ENCODE measurements at regions not wholly inside any gene's neighbourhood (a gene's known extent, or its start where the extent isn't known, plus 50 kb on each side); places are given as distances from the start of the nearest gene placed in this dataset.

- DNase-seq (ENCODE audit: low spot score): no peak
- POLR2A ChIA-PET (ENCODE audit: low non-redundant PET): no interaction called here
- no peak for TF ChIP-seq CTCF (conservative IDR thresholded peaks at IDR 0.05; ENCODE audit: low read depth)
- peak overlapping the region; percentile 70 for H3K27ac ChIP-seq
- CTCF ChIA-PET: no interaction called here
These were observed 448.3 kb upstream of the SLC14A2 start for GRCh38 chr18:45166836-45167551.

- TF ChIP-seq CTCF (conservative IDR thresholded peaks at IDR 0.05; ENCODE audit: low read depth): no peak
- ChIA-PET CTCF (no interaction called here), POLR2A (ENCODE audit: low non-redundant PET) (no interaction called here)
- DNase-seq (ENCODE audit: low spot score): no peak
- H3K27ac ChIP-seq: no peak overlapping the region
These were observed 447.5 kb upstream of the SLC14A2 start for GRCh38 chr18:45167631-45168280.

- POLR2A ChIA-PET (ENCODE audit: low non-redundant PET): no interaction called here
- DNase-seq (ENCODE audit: low spot score): peak; percentile 19
- CTCF ChIA-PET: no interaction called here
- no peak for TF ChIP-seq CTCF (conservative IDR thresholded peaks at IDR 0.05; ENCODE audit: low read depth)
- H3K27ac ChIP-seq: no peak overlapping the region
These were observed 446.2 kb upstream of the SLC14A2 start for GRCh38 chr18:45168866-45169600.

- no peak overlapping the region for H3K27ac ChIP-seq
- CTCF ChIA-PET: no interaction called here
- peak; percentile 38 for DNase-seq (ENCODE audit: low spot score)
- POLR2A ChIA-PET (ENCODE audit: low non-redundant PET): no interaction called here
- TF ChIP-seq CTCF (conservative IDR thresholded peaks at IDR 0.05; ENCODE audit: low read depth): no peak
These were observed 445.7 kb upstream of the SLC14A2 start for GRCh38 chr18:45169610-45170009.

GRCh38 chr18:45171679-45172191 is 443.5 kb upstream of the SLC14A2 start:
- CTCF ChIA-PET: no interaction called here
- H3K27ac ChIP-seq: no peak overlapping the region
- no peak for TF ChIP-seq CTCF (conservative IDR thresholded peaks at IDR 0.05; ENCODE audit: low read depth)
- POLR2A ChIA-PET (ENCODE audit: low non-redundant PET): no interaction called here
- no peak for DNase-seq (ENCODE audit: low spot score)

- no peak for TF ChIP-seq CTCF (conservative IDR thresholded peaks at IDR 0.05; ENCODE audit: low read depth)
- ChIA-PET CTCF (no interaction called here), POLR2A (ENCODE audit: low non-redundant PET) (no interaction called here)
- no peak for DNase-seq (ENCODE audit: low spot score)
- no peak overlapping the region for H3K27ac ChIP-seq
These were observed 441.9 kb upstream of the SLC14A2 start for GRCh38 chr18:45173327-45173726.
